AG04450 (cell line): ENCODE measurements at regions not wholly inside any gene's neighbourhood (a gene's known extent, or its start where the extent isn't known, plus 50 kb on each side); places are given as distances from the start of the nearest gene placed in this dataset.

Experiments used
- CTCF ChIA-PET: fragments of 300-600, 350-600 bp; formaldehyde crosslinking; extraction: SDS; loops from one replicate; lab custom pipeline; 2022; ENCODE audit warnings: antibody characterized with exemption, inconsistent platforms; lab: Charles Lee
- POLR2A ChIA-PET: fragments of 350-600 bp; formaldehyde crosslinking; extraction: SDS; loops from one replicate; lab custom pipeline; 2021; ENCODE audit warnings: antibody characterized with exemption, inconsistent platforms; lab: Yijun Ruan, JAX
- DNase-seq: peaks from one replicate; pipeline ENCODE4 v3.0.0-alpha.2; 2011; ENCODE audit warnings: low read depth, low spot score
- H3K27ac ChIP-seq: one replicate; pipeline ENCODE4 v1.5.1; 2012; ENCODE audit warnings: low read depth, low read length, control low read depth
- H3K27me3 ChIP-seq: one replicate; pipeline ENCODE4 v1.6.0; 2012; ENCODE audit warnings: low read length; ENCODE audit not compliant: control insufficient read depth, insufficient read depth
- H3K4me3 ChIP-seq: 2 replicates; pipeline ENCODE4 v1.5.1; 2011; ENCODE audit warnings: mild to moderate bottlenecking, low read depth, low read length, control low read depth
- H3K9me3 ChIP-seq: 2 replicates; pipeline ENCODE4 v1.5.1; 2012; ENCODE audit warnings: low read length; ENCODE audit not compliant: control insufficient read depth, insufficient read depth
- CTCF ChIP-seq: IDR thresholded peaks from 2 replicates; pipeline ENCODE4 v1.5.1; 2011; ENCODE audit warnings: low read depth, low read length, control low read depth, inconsistent platforms

DNA sequence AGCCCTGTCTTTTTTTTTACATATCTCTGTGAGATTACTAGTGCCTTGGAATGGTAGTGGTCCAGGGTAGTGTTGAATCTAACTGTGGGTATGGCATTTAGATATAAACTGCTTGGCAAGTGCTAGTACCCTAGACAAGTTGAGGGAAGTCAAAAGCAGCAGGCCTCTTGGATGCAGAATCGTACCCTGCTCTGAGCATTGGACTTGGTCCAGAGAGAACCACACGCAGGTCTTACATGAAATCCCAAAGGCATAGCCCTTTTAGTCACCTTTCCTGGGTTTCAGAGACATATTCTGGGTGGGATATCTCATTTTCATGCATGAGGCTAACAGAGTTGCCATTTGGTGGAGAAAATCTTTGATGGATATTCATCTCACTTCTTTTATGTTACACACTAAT lies 641.4 kb downstream of the PDCD6IP start:
- DNase-seq = no peak
- no peak for TF ChIP-seq CTCF
- CTCF ChIA-PET = no interaction called here
- Histone ChIP-seq H3K27me3 (no peaks in the 10 kb centered on the region), H3K4me3 (no peak overlapping the region), H3K9me3 (peaks cover 9% of the 10 kb centered on the region), H3K27ac (no peak overlapping the region)
- POLR2A ChIA-PET = no interaction called here

GRCh38 chr3:34444137-34444536 lies 645.7 kb downstream of the PDCD6IP start:
- TF ChIP-seq CTCF = no peak
- no peaks in the 10 kb centered on the region for H3K27me3 ChIP-seq
- POLR2A ChIA-PET = no interaction called here
- H3K9me3 ChIP-seq = peaks cover 3% of the 10 kb centered on the region; the same call in 1 of the 2 replicates
- no peak for DNase-seq
- H3K27ac ChIP-seq = no peak overlapping the region
- H3K4me3 ChIP-seq = no peak overlapping the region
- CTCF ChIA-PET = no interaction called here

- Histone ChIP-seq H3K4me3 (no peak overlapping the region), H3K27ac (no peak overlapping the region), H3K9me3 (peaks cover 15% of the 10 kb centered on the region), H3K27me3 (no peaks in the 10 kb centered on the region)
- ChIA-PET CTCF (no interaction called here), POLR2A (no interaction called here)
- TF ChIP-seq CTCF = no peak
- DNase-seq = no peak
Measured at GRCh38 chr3:34449305-34449704, 650.9 kb downstream of the PDCD6IP start.

GRCh38 chr3:34463414-34463813 lies 665.0 kb downstream of the PDCD6IP start:
- Histone ChIP-seq H3K27ac (no peak overlapping the region), H3K4me3 (no peak overlapping the region), H3K27me3 (no peaks in the 10 kb centered on the region), H3K9me3 (peaks cover 9% of the 10 kb centered on the region; the same call in 1 of the 2 replicates)
- POLR2A ChIA-PET = no interaction called here
- no peak for DNase-seq
- no peak for TF ChIP-seq CTCF
- CTCF ChIA-PET = no interaction called here

- Histone ChIP-seq H3K4me3 (no peak overlapping the region), H3K9me3 (peaks cover 9% of the 10 kb centered on the region; the same call in 1 of the 2 replicates), H3K27me3 (no peaks in the 10 kb centered on the region), H3K27ac (no peak overlapping the region)
- ChIA-PET CTCF (no interaction called here), POLR2A (no interaction called here)
- no peak for TF ChIP-seq CTCF
- no peak for DNase-seq
Measured at GRCh38 chr3:34464646-34465045, 666.2 kb downstream of the PDCD6IP start.
